ENCODE measurements at regions not wholly inside any gene's neighbourhood (a gene's known extent, or its start where the extent isn't known, plus 50 kb on each side); places are given as distances from the start of the nearest gene placed in this dataset.

DNA sequence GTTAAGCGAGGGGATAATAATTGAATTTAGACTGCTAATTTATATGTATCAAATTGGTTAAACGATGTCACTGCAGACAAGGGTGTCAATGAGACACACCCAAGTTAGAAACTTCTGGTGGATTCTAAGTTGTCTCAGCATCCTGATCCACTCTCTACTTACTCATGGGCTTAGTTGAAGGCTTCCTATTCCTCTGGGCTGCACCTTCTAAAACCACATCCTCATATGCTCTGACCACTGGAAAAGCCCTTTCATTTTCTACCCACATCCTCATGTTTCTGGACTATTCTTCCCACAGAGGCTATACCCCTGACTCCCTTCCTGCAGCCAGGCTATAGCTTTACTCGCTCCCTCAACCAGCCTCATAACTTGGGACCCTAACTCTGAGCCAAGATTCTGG lies 493.8 kb downstream of the VRK1 start:
- no peak for TF ChIP-seq YY1 (IDR thresholded peaks at IDR 0.05; ENCODE audit: low read depth)
- TF ChIP-seq EGR1 (IDR thresholded peaks at IDR 0.05) = no peak
